ES-I3 (cell line): ENCODE measurements at regions not wholly inside any gene's neighbourhood (a gene's known extent, or its start where the extent isn't known, plus 50 kb on each side); places are given as distances from the start of the nearest gene placed in this dataset.
"Not testable (repeated sequence)": the region's sequence is repeated elsewhere in the genome, so short reads cannot be mapped to it uniquely, and the experiment has no call there.

Experiments
- H3K36me3 ChIP-seq: 2 replicates; pipeline ENCODE4 v1.6.1; 2013; ENCODE audit warnings: mild to moderate bottlenecking, low read length, control low read depth, moderate library complexity; ENCODE audit not compliant: insufficient read depth
- H3K4me1 ChIP-seq: 2 replicates; pipeline ENCODE4 v1.6.1; 2013; ENCODE audit warnings: mild to moderate bottlenecking, control low read depth, low read length; ENCODE audit not compliant: insufficient read depth
- H3K9ac ChIP-seq: 2 replicates; pipeline ENCODE4 v1.6.1; 2013; ENCODE audit warnings: low read depth, mild to moderate bottlenecking, low read length, moderate library complexity
- H3K9me3 ChIP-seq: 2 replicates; pipeline ENCODE4 v1.6.1; 2013; ENCODE audit warnings: mild to moderate bottlenecking, low read length, moderate library complexity; ENCODE audit not compliant: control insufficient read depth, insufficient read depth

- H3K9ac ChIP-seq, H3K9me3 ChIP-seq, H3K4me1 ChIP-seq, H3K36me3 ChIP-seq: not testable (repeated sequence)
Observed at GRCh38 chr16:88166209-88166773, 215.1 kb downstream of the BANP start.

- not testable (repeated sequence) for H3K9ac ChIP-seq, H3K36me3 ChIP-seq, H3K9me3 ChIP-seq, H3K4me1 ChIP-seq
Observed at GRCh38 chr16:88167798-88168556, 214.8 kb upstream of the ZNF469 start.

GRCh38 chr16:88168557-88168949, 214.2 kb upstream of the ZNF469 start:
- not testable (repeated sequence) for H3K9me3 ChIP-seq, H3K9ac ChIP-seq, H3K36me3 ChIP-seq, H3K4me1 ChIP-seq

- not testable (repeated sequence) for H3K4me1 ChIP-seq, H3K36me3 ChIP-seq, H3K9me3 ChIP-seq, H3K9ac ChIP-seq
Observed at GRCh38 chr16:88169136-88169830, 213.5 kb upstream of the ZNF469 start.

GRCh38 chr16:88169831-88170165, 213.0 kb upstream of the ZNF469 start:
- not testable (repeated sequence) for H3K9me3 ChIP-seq, H3K4me1 ChIP-seq, H3K9ac ChIP-seq, H3K36me3 ChIP-seq

GRCh38 chr16:88170528-88170991, 212.2 kb upstream of the ZNF469 start:
- Histone ChIP-seq H3K9ac (no peak overlapping the region), H3K36me3 (no peaks in the 10 kb centered on the region), H3K9me3 (no peaks in the 10 kb centered on the region), H3K4me1 (no peaks in the 10 kb centered on the region)

GRCh38 chr16:88171126-88171525, 211.6 kb upstream of the ZNF469 start:
- not testable (repeated sequence) for H3K4me1 ChIP-seq, H3K9me3 ChIP-seq, H3K9ac ChIP-seq, H3K36me3 ChIP-seq

- H3K4me1 ChIP-seq, H3K36me3 ChIP-seq, H3K9me3 ChIP-seq, H3K9ac ChIP-seq: not testable (repeated sequence)
Observed at GRCh38 chr16:88176184-88176583, 206.6 kb upstream of the ZNF469 start.

- H3K36me3 ChIP-seq, H3K4me1 ChIP-seq, H3K9ac ChIP-seq, H3K9me3 ChIP-seq: not testable (repeated sequence)
Observed at GRCh38 chr16:88176591-88177180, 206.1 kb upstream of the ZNF469 start.

GRCh38 chr16:88178251-88178650, 204.5 kb upstream of the ZNF469 start:
- not testable (repeated sequence) for H3K4me1 ChIP-seq, H3K9me3 ChIP-seq, H3K36me3 ChIP-seq, H3K9ac ChIP-seq

- H3K9ac ChIP-seq, H3K4me1 ChIP-seq, H3K36me3 ChIP-seq, H3K9me3 ChIP-seq: not testable (repeated sequence)
Observed at GRCh38 chr16:88178896-88179295, 203.9 kb upstream of the ZNF469 start.

GRCh38 chr16:88182967-88183881, 199.5 kb upstream of the ZNF469 start:
- H3K9me3 ChIP-seq, H3K36me3 ChIP-seq, H3K4me1 ChIP-seq, H3K9ac ChIP-seq: not testable (repeated sequence)

GRCh38 chr16:88184053-88184452, 198.7 kb upstream of the ZNF469 start:
- not testable (repeated sequence) for H3K36me3 ChIP-seq, H3K9me3 ChIP-seq, H3K9ac ChIP-seq, H3K4me1 ChIP-seq

- not testable (repeated sequence) for H3K36me3 ChIP-seq, H3K4me1 ChIP-seq, H3K9me3 ChIP-seq, H3K9ac ChIP-seq
Observed at GRCh38 chr16:88184566-88185355, 198.0 kb upstream of the ZNF469 start.
